Right lobe of liver (tissue), 6 donors: ENCODE measurements at regions not wholly inside any gene's neighbourhood (a gene's known extent, or its start where the extent isn't known, plus 50 kb on each side); places are given as distances from the start of the nearest gene placed in this dataset.
A peak's percentile ranks its signal among the peaks of the same experiment; 100 is the strongest.

ENCODE experiments used
- ATAC-seq, 4 donors: fragments of 200-7000 bp; cut with Tn5 transposase; one replicate each; pipeline ENCODE4 v1.9.1; 2020; ENCODE audit warnings: mild to moderate bottlenecking in 4 of 4, moderate library complexity in 4 of 4
- DNase-seq, 3 donors: peaks; one replicate each; pipeline ENCODE4 v3.0.0-alpha.2; 2020
- H3K27ac ChIP-seq, 3 donors: fragments of 200-600 bp; one replicate each; pipeline ENCODE4 v1.8.0; 2022
- H3K27me3 ChIP-seq, 2 donors: fragments of 200-600 bp; one replicate each; pipeline ENCODE4 v1.8.0; 2022
- H3K36me3 ChIP-seq, 4 donors: fragments of 200-600 bp; sonication (generic) in 1 of 4; one replicate each; pipeline versions ENCODE4 v1.5.1 to v1.8.0; 2017 to 2022; ENCODE audit warnings: control low read depth in 1 of 4
- H3K4me1 ChIP-seq, 4 donors: fragments of 200-600 bp; sonication (generic) in 1 of 4; one replicate each; pipeline versions ENCODE4 v1.5.1 to v1.8.0; 2017 to 2022; ENCODE audit warnings: control low read depth in 1 of 4
- H3K4me3 ChIP-seq, 3 donors: fragments of 200-600 bp; one replicate each; pipeline ENCODE4 v1.8.0; 2022
- H3K9me3 ChIP-seq, 4 donors: fragments of 200-600 bp; sonication (generic) in 1 of 4; one replicate each; pipeline versions ENCODE4 v1.5.1 to v1.8.0; 2017 to 2022; ENCODE audit warnings: control low read depth in 1 of 4
- CTCF ChIP-seq, 4 donors: fragments of 200-600 bp in 3 of 4; fragments of 450-650 bp in 1 of 4; IDR thresholded peaks; one replicate each; pipeline versions ENCODE4 v1.5.1 to v1.8.0; 2016 to 2022; ENCODE audit warnings: antibody characterized with exemption in 4 of 4, mild to moderate bottlenecking in 2 of 4
- POLR2A ChIP-seq: fragments of 450-650 bp; IDR thresholded peaks from one replicate; pipeline ENCODE4 v1.6.1; 2017; ENCODE audit warnings: antibody characterized with exemption, mild to moderate bottlenecking
- WGBS: methylation state at CpG from one replicate; pipeline ENCODE4 v1.1.6; 2018; ENCODE audit warnings: low coverage, low lambda C conversion rate; ENCODE audit not compliant: insufficient coverage; ENCODE audit errors: missing lambda C conversion rate; 5-methylcytosine and 5-hydroxymethylcytosine counted together
- intact Hi-C, 2 donors: fragments of 100-400 bp; cut with DNase I; formaldehyde crosslinking; loops; one replicate each; pipeline versions ENCODE4 v1.11.2 to v1.14.1; 2022
- donor health status: DM: no; HTN: yes; CAD: no.
- donor health status: DM: no; HTN: no; CAD: no.
- donor health status: DM: no; HTN: no; CAD: no.
- donor health status: DM: no; HTN: yes; CAD: no.
- donor health status: DM: no; HTN: yes; CAD: no.

GRCh38 chr17:55607731-55608341, 96.6 kb upstream of the SMIM36 start:
- Histone ChIP-seq H3K36me3 (no peaks in the 10 kb centered on the region), H3K27me3 (no peaks in the 10 kb centered on the region), H3K4me1 (peaks cover 0 to 2% (median 0%) of the 10 kb centered on the region in 4 donors), H3K27ac (peak overlapping the region in 2 of 3 donors; percentile 23 to 58), H3K9me3 (no peaks in the 10 kb centered on the region), H3K4me3 (no peak overlapping the region)
- intact Hi-C loops, result loop anchor here in 1 of 2 donors (10.0 kb wide), 1 partner anchor 117 kb away; the partner anchor contains the start of gene TMEM100
- WGBS, result 28% methylated on average over 2 of the region's 2 CpGs
- DNase-seq (peak in 2 of 3 donors; percentile 54 to 91), ATAC-seq (peak; percentile 18 to 93 (median 67))
- TF ChIP-seq POLR2A, result no peak
- TF ChIP-seq CTCF (IDR thresholded peaks at IDR 0.05), result no peak

DNA sequence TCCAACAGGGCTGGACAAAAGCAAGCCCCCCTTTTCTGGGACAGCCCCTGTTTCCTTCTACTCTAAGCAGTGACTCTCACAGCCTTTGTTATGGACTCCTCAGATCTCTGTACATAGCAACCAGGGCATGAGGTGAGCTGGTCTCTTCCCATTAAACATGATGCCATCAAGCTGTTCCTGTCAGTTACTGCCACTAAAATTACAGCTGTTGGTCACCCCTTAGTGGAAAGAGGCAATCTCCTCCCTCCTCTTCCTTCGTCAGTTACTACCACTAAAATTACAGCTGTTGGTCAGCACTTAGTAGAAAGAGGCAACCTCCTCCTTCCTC, 95.2 kb upstream of the SMIM36 start:
- ATAC-seq, result no peak
- no peak overlapping the region for H3K27ac ChIP-seq
- 100% methylated on average over 1 of the region's 1 CpG for WGBS

GRCh38 chr17:55605705-55606487, 94.6 kb upstream of the SMIM36 start:
- WGBS, result 78% methylated on average over 4 of the region's 4 CpGs
- Histone ChIP-seq H3K4me1 (peaks cover 0 to 2% (median 0%) of the 10 kb centered on the region in 4 donors), H3K27ac (no peak overlapping the region), H3K36me3 (no peaks in the 10 kb centered on the region), H3K27me3 (no peaks in the 10 kb centered on the region), H3K9me3 (no peaks in the 10 kb centered on the region), H3K4me3 (no peak overlapping the region)
- no peak for DNase-seq
- intact Hi-C loops, result loop anchor here in 1 of 2 donors (10.0 kb wide), 1 partner anchor 119 kb away; the partner anchor contains the start of gene TMEM100
- no peak for TF ChIP-seq CTCF (IDR thresholded peaks at IDR 0.05)
- ATAC-seq, result no peak

More for the DNA sequence above, 95.2 kb upstream of the SMIM36 start:
- H3K4me3 ChIP-seq, result no peak overlapping the region
- no peaks in the 10 kb centered on the region for H3K36me3 ChIP-seq
- intact Hi-C loops, result loop anchor here in 1 of 2 donors (10.0 kb wide), 1 partner anchor 118 kb away; the partner anchor contains the start of gene TMEM100
- peaks cover 0 to 2% (median 0%) of the 10 kb centered on the region in 4 donors for H3K4me1 ChIP-seq
- TF ChIP-seq POLR2A (no peak), CTCF (IDR thresholded peaks at IDR 0.05) (no peak)
- no peaks in the 10 kb centered on the region for H3K27me3 ChIP-seq
- DNase-seq, result no peak
- no peaks in the 10 kb centered on the region for H3K9me3 ChIP-seq

GRCh38 chr17:55601874-55602364, 90.7 kb upstream of the SMIM36 start:
- peaks cover 0 to 13% (median 4%) of the 10 kb centered on the region in 4 donors for H3K9me3 ChIP-seq
- DNase-seq (peak in 1 of 3 donors; percentile 49), ATAC-seq (peak; percentile 85 to 96 (median 90))
- no peak for TF ChIP-seq POLR2A
- peak; percentile 64 to 96 (median 78) for TF ChIP-seq CTCF (IDR thresholded peaks at IDR 0.05)
- no peak overlapping the region for H3K27ac ChIP-seq
- intact Hi-C loops, result loop anchor here (5.0 to 10.0 kb wide), 2 partner anchors 75 to 123 kb away; partner anchors contain the start of gene TMEM100 (in 1 of the 2)
- no peak overlapping the region for H3K4me3 ChIP-seq
- H3K4me1 ChIP-seq, result peaks cover 0 to 2% (median 0%) of the 10 kb centered on the region in 4 donors
- no peaks in the 10 kb centered on the region for H3K36me3 ChIP-seq
- no peaks in the 10 kb centered on the region for H3K27me3 ChIP-seq
